ENCODE measurements at regions not wholly inside any gene's neighbourhood (a gene's known extent, or its start where the extent isn't known, plus 50 kb on each side); places are given as distances from the start of the nearest gene placed in this dataset.
A peak's percentile ranks its signal among the peaks of the same experiment; 100 is the strongest.

GRCh38 chr11:42363701-42364100 is 904.2 kb upstream of the LRRC4C start:
- DNase-seq (ENCODE audit: low read depth in 1 of 2, low spot score in 1 of 2), result no peak
- TF ChIP-seq CTCF (IDR thresholded peaks at IDR 0.05; ENCODE audit: low read depth, low read length), result no peak
- H3K4me1 ChIP-seq (ENCODE audit: low read depth), result no peaks in the 10 kb centered on the region

GRCh38 chr11:42390116-42390515 is 921.7 kb upstream of the API5 start:
- Histone ChIP-seq H3K4me1 (ENCODE audit: low read depth) (no peaks in the 10 kb centered on the region), H3K36me3 (no peaks in the 10 kb centered on the region), H3K9me3 (ENCODE audit: low read depth) (no peaks in the 10 kb centered on the region), H3K27me3 (no peaks in the 10 kb centered on the region), H3K27ac (no peak overlapping the region), H3K4me3 (no peak overlapping the region)
- DNase-seq (ENCODE audit: low read depth in 1 of 2, low spot score in 1 of 2), result no peak
- no peak for TF ChIP-seq CTCF (IDR thresholded peaks at IDR 0.05; ENCODE audit: low read depth, low read length)

More at GRCh38 chr11:42363701-42364100, 904.2 kb upstream of the LRRC4C start:
- no peaks in the 10 kb centered on the region for H3K27me3 ChIP-seq
- H3K27ac ChIP-seq, result no peak overlapping the region
- H3K4me3 ChIP-seq, result no peak overlapping the region
- H3K9me3 ChIP-seq (ENCODE audit: low read depth), result no peaks in the 10 kb centered on the region
- no peaks in the 10 kb centered on the region for H3K36me3 ChIP-seq

GRCh38 chr11:42397483-42397882 is 914.3 kb upstream of the API5 start:
- Histone ChIP-seq H3K36me3 (no peaks in the 10 kb centered on the region), H3K4me3 (no peak overlapping the region), H3K27ac (no peak overlapping the region), H3K4me1 (ENCODE audit: low read depth) (no peaks in the 10 kb centered on the region), H3K27me3 (no peaks in the 10 kb centered on the region), H3K9me3 (ENCODE audit: low read depth) (no peaks in the 10 kb centered on the region)
- no peak for DNase-seq (ENCODE audit: low read depth in 1 of 2, low spot score in 1 of 2)
- TF ChIP-seq CTCF (IDR thresholded peaks at IDR 0.05; ENCODE audit: low read depth, low read length), result no peak

GRCh38 chr11:42407341-42407740 is 904.5 kb upstream of the API5 start:
- no peaks in the 10 kb centered on the region for H3K9me3 ChIP-seq (ENCODE audit: low read depth)
- H3K4me3 ChIP-seq, result no peak overlapping the region
- H3K27me3 ChIP-seq, result no peaks in the 10 kb centered on the region
- no peak overlapping the region for H3K27ac ChIP-seq
- DNase-seq (ENCODE audit: low read depth in 1 of 2, low spot score in 1 of 2), result peak; percentile 40 to 76
- H3K36me3 ChIP-seq, result no peaks in the 10 kb centered on the region
- peak; percentile 34 for TF ChIP-seq CTCF (IDR thresholded peaks at IDR 0.05; ENCODE audit: low read depth, low read length)
- H3K4me1 ChIP-seq (ENCODE audit: low read depth), result no peaks in the 10 kb centered on the region

GRCh38 chr11:42410251-42410955 is 901.4 kb upstream of the API5 start:
- no peak overlapping the region for H3K27ac ChIP-seq
- H3K27me3 ChIP-seq, result no peaks in the 10 kb centered on the region
- H3K36me3 ChIP-seq, result no peaks in the 10 kb centered on the region
- no peak overlapping the region for H3K4me3 ChIP-seq
- TF ChIP-seq CTCF (IDR thresholded peaks at IDR 0.05; ENCODE audit: low read depth, low read length), result no peak
- no peaks in the 10 kb centered on the region for H3K9me3 ChIP-seq (ENCODE audit: low read depth)
- no peak for DNase-seq (ENCODE audit: low read depth in 1 of 2, low spot score in 1 of 2)
- no peaks in the 10 kb centered on the region for H3K4me1 ChIP-seq (ENCODE audit: low read depth)

Measured in cardiac muscle cell (in vitro differentiated cells and primary cell).